IMR-90 (cell line): ENCODE measurements at regions not wholly inside any gene's neighbourhood (a gene's known extent, or its start where the extent isn't known, plus 50 kb on each side); places are given as distances from the start of the nearest gene placed in this dataset.

ENCODE experiments used
- ATAC-seq: fragments of 200-7000 bp; cut with Tn5 transposase; 2 replicates; pipeline ENCODE4 v1.9.1; 2020; ENCODE audit warnings: low read depth, mild to moderate bottlenecking, moderate library complexity
- BruUV-seq: library from RNA; stranded (reverse); fragments of 400-500 nt; replicated peaks from 2 replicates; lab custom pipeline; 2021; lab: Mats Ljungman, UMichigan
- CTCF ChIA-PET: fragments of 300-600 bp; formaldehyde crosslinking; extraction: SDS; loops from one replicate; lab custom pipeline; 2021; ENCODE audit warnings: antibody characterized with exemption; lab: Yijun Ruan, JAX
- POLR2A ChIA-PET: fragments of 300-600 bp; sonication (Branson Sonifier 250); formaldehyde crosslinking; loops from one replicate; lab custom pipeline; 2022; ENCODE audit warnings: antibody characterized with exemption; ENCODE audit not compliant: unreplicated experiment; lab: Charles Lee
- DNase-seq: peaks from one replicate; pipeline ENCODE4 v3.0.0; 2013
- H2AFZ ChIP-seq: replicated peaks from 2 replicates; pipeline ENCODE3; 2013; ENCODE audit warnings: low read length, mild to moderate bottlenecking; ENCODE audit not compliant: poor library complexity
- H2AK5ac ChIP-seq: 2 replicates; pipeline ENCODE4 v1.6.1; 2013; ENCODE audit warnings: low read depth, low read length, inconsistent platforms
- H2AK9ac ChIP-seq: replicated peaks from 2 replicates; pipeline ENCODE3; 2013; ENCODE audit warnings: mild to moderate bottlenecking, low read depth, low read length, moderate library complexity; ENCODE audit not compliant: poor library complexity
- H2BK120ac ChIP-seq: 2 replicates; pipeline ENCODE4 v1.6.1; 2013; ENCODE audit warnings: low read depth, low read length, inconsistent platforms
- H2BK15ac ChIP-seq: 3 replicates; pipeline ENCODE4 v1.6.1; 2013; ENCODE audit warnings: low read depth, low read length, inconsistent platforms
- H2BK20ac ChIP-seq: 2 replicates; pipeline ENCODE4 v1.6.1; 2013; ENCODE audit warnings: low read depth, mild to moderate bottlenecking, inconsistent platforms, low read length, moderate library complexity
- H2BK5ac ChIP-seq: 2 replicates; pipeline ENCODE4 v1.6.1; 2013; ENCODE audit warnings: mild to moderate bottlenecking, low read depth, low read length, inconsistent platforms; ENCODE audit not compliant: poor library complexity, severe bottlenecking
- H3K14ac ChIP-seq: replicated peaks from 2 replicates; pipeline ENCODE4 v1.6.1; 2013; ENCODE audit warnings: low read depth, low read length, inconsistent platforms
- H3K18ac ChIP-seq: 2 replicates; pipeline ENCODE4 v1.6.1; 2013; ENCODE audit warnings: low read depth, low read length, control low read depth
- H3K23ac ChIP-seq: 2 replicates; pipeline ENCODE4 v1.6.1; 2013; ENCODE audit warnings: low read depth, low read length, inconsistent platforms
- H3K27ac ChIP-seq: 2 replicates; pipeline ENCODE4 v1.5.1; 2013; ENCODE audit warnings: mild to moderate bottlenecking, control low read depth, low read length; ENCODE audit not compliant: insufficient read depth
- H3K27me3 ChIP-seq: 2 replicates; pipeline ENCODE4 v1.6.1; 2013; ENCODE audit warnings: low read length; ENCODE audit not compliant: control insufficient read depth, insufficient read depth
- H3K36me3 ChIP-seq: 2 replicates; pipeline ENCODE4 v1.6.1; 2013; ENCODE audit warnings: low read length, mixed read lengths; ENCODE audit not compliant: control insufficient read depth, insufficient read depth
- H3K4ac ChIP-seq: 2 replicates; pipeline ENCODE4 v1.6.1; 2013; ENCODE audit warnings: low read depth, low read length, inconsistent platforms
- H3K4me1 ChIP-seq: 2 replicates; pipeline ENCODE4 v1.6.1; 2013; ENCODE audit warnings: low read length, mixed read lengths; ENCODE audit not compliant: control insufficient read depth, insufficient read depth
- H3K4me2 ChIP-seq: 2 replicates; pipeline ENCODE4 v1.6.1; 2013; ENCODE audit warnings: low read depth, mild to moderate bottlenecking, control low read depth, low read length, moderate library complexity
- H3K4me3 ChIP-seq: 2 replicates; pipeline ENCODE4 v1.5.1; 2013; ENCODE audit warnings: low read depth, mild to moderate bottlenecking, control low read depth, low read length, moderate library complexity; ENCODE audit not compliant: insufficient read depth
- H3K56ac ChIP-seq: 2 replicates; pipeline ENCODE4 v1.6.1; 2013; ENCODE audit warnings: low read length, inconsistent platforms; ENCODE audit not compliant: insufficient read depth; ENCODE audit errors: extremely low read depth
- H3K79me1 ChIP-seq, 2 experiments: 2 replicates each; pipeline ENCODE4 v1.6.1; 2013; ENCODE audit warnings: low read length in 2 of 2, inconsistent platforms in 1 of 2, low read depth in 1 of 2
- H3K9ac ChIP-seq: 2 replicates; pipeline ENCODE4 v1.6.1; 2013; ENCODE audit warnings: low read depth, low read length, control low read depth
- H3K9me1 ChIP-seq: 2 replicates; pipeline ENCODE4 v1.6.1; 2013; ENCODE audit warnings: low read length, inconsistent platforms; ENCODE audit not compliant: insufficient read depth
- H3K9me3 ChIP-seq: 2 replicates; pipeline ENCODE4 v1.6.1; 2013; ENCODE audit warnings: low read length; ENCODE audit not compliant: control insufficient read depth, insufficient read depth
- H4K20me1 ChIP-seq: 2 replicates; pipeline ENCODE4 v1.6.1; 2013; ENCODE audit warnings: low read length, inconsistent platforms; ENCODE audit not compliant: insufficient read depth
- H4K5ac ChIP-seq: 2 replicates; pipeline ENCODE4 v1.6.1; 2013; ENCODE audit warnings: mild to moderate bottlenecking, low read depth, low read length, control low read depth
- H4K8ac ChIP-seq, 2 experiments: 2 replicates each; pipeline ENCODE4 v1.6.1; 2013; ENCODE audit warnings: low read depth in 2 of 2, low read length in 2 of 2, control low read depth in 1 of 2, inconsistent platforms in 1 of 2
- H4K91ac ChIP-seq: 2 replicates; pipeline ENCODE4 v1.6.1; 2013; ENCODE audit warnings: low read depth, low read length, inconsistent platforms; ENCODE audit not compliant: insufficient read depth
- BHLHE40 ChIP-seq: fragments of 150-350 bp; IDR thresholded peaks from 2 replicates; pipeline ENCODE4 v1.6.1; 2016; ENCODE audit warnings: mild to moderate bottlenecking, low read depth, low read length
- CHD1 ChIP-seq: IDR thresholded peaks from 2 replicates; pipeline ENCODE4 v1.6.1; 2012; ENCODE audit warnings: low read depth, low read length, improper control_type of control experiment
- FOS ChIP-seq: fragments of 150-350 bp; IDR thresholded peaks from 2 replicates; pipeline ENCODE4 v1.6.1; 2016; ENCODE audit warnings: low read depth, low read length
- MAZ ChIP-seq: IDR thresholded peaks from 2 replicates; pipeline ENCODE4 v1.6.1; 2012; ENCODE audit warnings: low read depth, mild to moderate bottlenecking, low read length, improper control_type of control experiment, moderate library complexity, borderline replicate concordance
- MXI1 ChIP-seq: IDR thresholded peaks from 2 replicates; pipeline ENCODE4 v1.6.1; 2012; ENCODE audit warnings: low read depth, mild to moderate bottlenecking, low read length, moderate library complexity, borderline replicate concordance
- NFE2L2 ChIP-seq: fragments of 150-350 bp; IDR thresholded peaks from 2 replicates; pipeline ENCODE4 v1.6.1; 2016; ENCODE audit warnings: low read depth, mild to moderate bottlenecking, low read length
- RAD21 ChIP-seq: IDR thresholded peaks from 2 replicates; pipeline ENCODE4 v1.6.1; 2012; ENCODE audit warnings: low read length, improper control_type of control experiment
- RFX5 ChIP-seq: IDR thresholded peaks from 2 replicates; pipeline ENCODE4 v1.8.0; 2012; ENCODE audit warnings: low read depth, mild to moderate bottlenecking, low read length, moderate library complexity
- SMC3 ChIP-seq: fragments of 150-350 bp; IDR thresholded peaks from 2 replicates; pipeline ENCODE4 v1.6.1; 2016; ENCODE audit warnings: low read depth, mild to moderate bottlenecking, antibody characterized with exemption, low read length, moderate library complexity
- WGBS, 2 experiments: methylation state at CpG; one replicate each; pipeline versions ENCODE4 v1.1.5 to v1.1.7; 2013; ENCODE audit warnings: missing lambda C conversion rate in 2 of 2; ENCODE audit not compliant: insufficient read length in 1 of 2; ENCODE audit errors: extremely low coverage in 2 of 2; 5-methylcytosine and 5-hydroxymethylcytosine counted together
- dilution Hi-C: fragments of 300-500 bp; cut with HindIII; formaldehyde crosslinking; loops from one replicate; pipeline ENCODE4 v1.14.3; 2018; ENCODE audit warnings: low sequenced_read_pairs; ENCODE audit not compliant: unreplicated experiment
- in situ Hi-C: fragments of 300-500 bp; cut with MboI; formaldehyde crosslinking; loops from 3 replicates; pipeline ENCODE4 v1.14.3; 2019; ENCODE audit warnings: low sequenced_read_pairs, inconsistent platforms, mixed read lengths
- intact Hi-C: fragments of 100-400 bp; cut with micrococcal nuclease; formaldehyde crosslinking; loops from 2 replicates; pipeline ENCODE4 v1.10.0; 2022
- TF ChIP-seq, protein P1 (sequence below): conservative IDR thresholded peaks from 2 replicates; pipeline ENCODE4 v1.5.1; 2012; ENCODE audit warnings: mild to moderate bottlenecking, low read depth, low read length, improper control_type of control experiment
- TF ChIP-seq, protein P2 (sequence below): fragments of 150-350 bp; IDR thresholded peaks from 2 replicates; pipeline ENCODE4 v1.6.1; 2016; ENCODE audit warnings: low read depth, mild to moderate bottlenecking, low read length, moderate library complexity, borderline replicate concordance

DNA sequence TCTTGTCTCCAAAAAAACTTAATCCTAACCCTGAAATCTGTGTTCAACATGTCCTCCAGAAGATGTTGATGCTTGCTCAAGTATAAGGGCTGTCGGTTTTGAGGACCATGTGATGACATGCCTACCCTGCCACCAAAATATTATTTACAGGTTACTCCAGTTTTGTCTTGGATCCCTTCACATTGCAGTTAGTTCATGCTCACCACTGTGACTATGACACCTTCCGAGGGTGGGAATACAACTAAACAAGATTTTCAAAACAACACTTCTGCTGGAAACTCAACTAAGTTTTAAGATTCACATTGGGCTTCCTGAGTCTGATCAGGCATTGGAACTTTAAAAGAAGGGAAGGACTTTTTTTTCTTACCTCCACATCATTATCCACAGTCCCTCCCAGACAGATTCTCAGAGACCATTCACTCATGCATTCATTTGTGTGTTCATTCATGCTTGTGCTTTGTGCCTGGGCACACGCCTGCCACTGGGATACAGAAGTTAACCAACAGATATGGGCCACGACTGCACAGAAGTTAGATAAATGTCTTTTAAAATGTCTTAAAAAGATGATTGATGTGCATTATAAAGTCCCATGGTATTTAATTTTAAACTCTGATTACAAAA is 118.7 kb upstream of the GJE1 start:
- Histone ChIP-seq H2AK9ac (peak overlapping the region; percentile 69), H4K5ac (peak overlapping the region; percentile 94), H3K23ac (peak overlapping the region; percentile 68; the same call in 1 of the 2 replicates), H2BK15ac (peak overlapping the region; percentile 75), H4K8ac (peak overlapping the region; percentile 94 to 97), H4K91ac (peak overlapping the region; percentile 97), H3K36me3 (no peaks in the 10 kb centered on the region), H3K9me1 (peaks cover 5% of the 10 kb centered on the region; the same call in 1 of the 2 replicates), H3K9me3 (no peaks in the 10 kb centered on the region), H2BK20ac (peak overlapping the region; percentile 88), H3K4me3 (no peak overlapping the region), H3K56ac (peak overlapping the region; percentile 75), H3K9ac (0 out of 2 replicates have a peak overlapping the region, but pooled peaks have one; percentile 30), H2BK120ac (peak overlapping the region; percentile 94), H3K14ac (peak overlapping the region; percentile 69), H3K4me1 (peaks cover 20% of the 10 kb centered on the region), H2AK5ac (peak overlapping the region; percentile 93), H3K4me2 (peak overlapping the region; percentile 54), H3K4ac (peak overlapping the region; percentile 92), H3K27me3 (no peaks in the 10 kb centered on the region), H2AFZ (no peak overlapping the region), H4K20me1 (no peaks in the 10 kb centered on the region), H3K18ac (peak overlapping the region; percentile 97), H3K79me1 (peaks cover 4 to 13% of the 10 kb centered on the region in 2 experiments; a peak in 3 of 4 replicates), H3K27ac (peak overlapping the region; percentile 84), H2BK5ac (peak overlapping the region; percentile 97)
- POLR2A ChIA-PET: no interaction called here
- in situ Hi-C loops (no loop called here), intact Hi-C loops (no loop called here), dilution Hi-C loops (no loop called here)
- ATAC-seq (no peak), DNase-seq (no peak)
- CTCF ChIA-PET: interaction anchor here (1.0 kb wide), 1 partner anchor 35 kb away, joined by 3 read pairs; no protein-coding TSS in a partner anchor
- WGBS, 2 experiments: no CpG with 5 or more reads among the region's 4 CpGs
- TF ChIP-seq FOS (no peak), MXI1 (no peak), SMC3 (no peak), BHLHE40 (no peak), CHD1 (no peak), RAD21 (no peak), NFE2L2 (no peak), RFX5 (no peak), MAZ (no peak)
- TF ChIP-seq, protein P1, sequence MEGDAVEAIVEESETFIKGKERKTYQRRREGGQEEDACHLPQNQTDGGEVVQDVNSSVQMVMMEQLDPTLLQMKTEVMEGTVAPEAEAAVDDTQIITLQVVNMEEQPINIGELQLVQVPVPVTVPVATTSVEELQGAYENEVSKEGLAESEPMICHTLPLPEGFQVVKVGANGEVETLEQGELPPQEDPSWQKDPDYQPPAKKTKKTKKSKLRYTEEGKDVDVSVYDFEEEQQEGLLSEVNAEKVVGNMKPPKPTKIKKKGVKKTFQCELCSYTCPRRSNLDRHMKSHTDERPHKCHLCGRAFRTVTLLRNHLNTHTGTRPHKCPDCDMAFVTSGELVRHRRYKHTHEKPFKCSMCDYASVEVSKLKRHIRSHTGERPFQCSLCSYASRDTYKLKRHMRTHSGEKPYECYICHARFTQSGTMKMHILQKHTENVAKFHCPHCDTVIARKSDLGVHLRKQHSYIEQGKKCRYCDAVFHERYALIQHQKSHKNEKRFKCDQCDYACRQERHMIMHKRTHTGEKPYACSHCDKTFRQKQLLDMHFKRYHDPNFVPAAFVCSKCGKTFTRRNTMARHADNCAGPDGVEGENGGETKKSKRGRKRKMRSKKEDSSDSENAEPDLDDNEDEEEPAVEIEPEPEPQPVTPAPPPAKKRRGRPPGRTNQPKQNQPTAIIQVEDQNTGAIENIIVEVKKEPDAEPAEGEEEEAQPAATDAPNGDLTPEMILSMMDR: no peak
- TF ChIP-seq, protein P2, sequence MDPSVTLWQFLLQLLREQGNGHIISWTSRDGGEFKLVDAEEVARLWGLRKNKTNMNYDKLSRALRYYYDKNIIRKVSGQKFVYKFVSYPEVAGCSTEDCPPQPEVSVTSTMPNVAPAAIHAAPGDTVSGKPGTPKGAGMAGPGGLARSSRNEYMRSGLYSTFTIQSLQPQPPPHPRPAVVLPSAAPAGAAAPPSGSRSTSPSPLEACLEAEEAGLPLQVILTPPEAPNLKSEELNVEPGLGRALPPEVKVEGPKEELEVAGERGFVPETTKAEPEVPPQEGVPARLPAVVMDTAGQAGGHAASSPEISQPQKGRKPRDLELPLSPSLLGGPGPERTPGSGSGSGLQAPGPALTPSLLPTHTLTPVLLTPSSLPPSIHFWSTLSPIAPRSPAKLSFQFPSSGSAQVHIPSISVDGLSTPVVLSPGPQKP: no peak
- no TSS peak for BruUV-seq
